GM23248 (cell line): ENCODE measurements at regions not wholly inside any gene's neighbourhood (a gene's known extent, or its start where the extent isn't known, plus 50 kb on each side); places are given as distances from the start of the nearest gene placed in this dataset.

Experiments
- EZH2 ChIP-seq: fragments of 200-600 bp; sonication (generic); IDR thresholded peaks from 2 replicates; pipeline ENCODE4 v1.6.1; 2018; ENCODE audit warnings: antibody characterized with exemption, mild to moderate bottlenecking; ENCODE audit not compliant: insufficient read depth, poor library complexity, severe bottlenecking
- EZH2phosphoT487 ChIP-seq: fragments of 200-600 bp; sonication (generic); IDR thresholded peaks from 2 replicates; pipeline ENCODE4 v1.6.1; 2018; ENCODE audit warnings: antibody characterized with exemption, moderate library complexity, mild to moderate bottlenecking, low read depth; ENCODE audit not compliant: insufficient read depth

DNA sequence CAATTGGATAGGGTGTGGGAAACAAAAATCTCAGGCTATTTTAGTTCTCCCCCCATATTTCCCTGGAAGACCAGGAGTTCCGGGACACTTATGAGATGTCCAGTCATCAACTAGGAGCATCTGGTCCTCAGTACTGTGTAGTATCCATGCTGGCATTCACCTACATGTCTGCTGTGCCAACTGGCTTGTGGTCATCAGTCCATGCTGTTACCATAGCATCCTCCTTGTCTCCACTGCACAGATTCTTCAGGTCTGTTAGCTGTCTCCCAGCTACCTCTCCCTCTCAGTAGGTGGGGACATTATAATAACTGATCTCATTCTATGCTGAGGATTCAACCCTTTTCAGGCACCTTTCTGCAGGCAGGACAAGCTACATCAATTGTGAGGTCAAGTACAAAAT is 302.9 kb downstream of the BARHL2 start:
- TF ChIP-seq EZH2phosphoT487 = no peak
- no peak for TF ChIP-seq EZH2
